Heart right ventricle (tissue), 16 donors: ENCODE measurements at regions not wholly inside any gene's neighbourhood (a gene's known extent, or its start where the extent isn't known, plus 50 kb on each side); places are given as distances from the start of the nearest gene placed in this dataset.

ENCODE experiments used
- ATAC-seq, 8 donors: fragments of 200-7000 bp; cut with Tn5 transposase; one replicate each; pipeline ENCODE4 v1.9.1; 2020; ENCODE audit warnings: mild to moderate bottlenecking in 8 of 8, moderate library complexity in 8 of 8, moderate number of reproducible peaks in 1 of 8
- DNase-seq, 2 donors: peaks; one replicate each; pipeline ENCODE4 v3.0.0-alpha.2; 2020
- H3K27ac ChIP-seq, 10 donors: fragments of 200-600 bp; sonication (generic) in 2 of 10; one replicate each; pipeline versions ENCODE4 v1.5.0 to v1.8.0; 2020 to 2022; ENCODE audit warnings: mild to moderate bottlenecking in 3 of 10
- H3K27me3 ChIP-seq, 7 donors: fragments of 200-600 bp; one replicate each; pipeline ENCODE4 v1.8.0; 2021 to 2022; ENCODE audit warnings: mild to moderate bottlenecking in 2 of 7
- H3K36me3 ChIP-seq, 9 donors: fragments of 200-600 bp; sonication (generic) in 1 of 9; one replicate each; pipeline versions ENCODE4 v1.5.0 to v1.8.0; 2020 to 2022; ENCODE audit warnings: mild to moderate bottlenecking in 2 of 9
- H3K4me1 ChIP-seq, 9 donors: fragments of 200-600 bp; sonication (generic) in 1 of 9; one replicate each; pipeline versions ENCODE4 v1.5.0 to v1.8.0; 2020 to 2022; ENCODE audit warnings: mild to moderate bottlenecking in 4 of 9
- H3K4me3 ChIP-seq, 10 donors: fragments of 200-600 bp; sonication (generic) in 2 of 10; one replicate each; pipeline versions ENCODE4 v1.5.0 to v1.8.0; 2020 to 2022; ENCODE audit warnings: mild to moderate bottlenecking in 7 of 10, moderate library complexity in 2 of 10
- H3K9me3 ChIP-seq, 11 donors: fragments of 200-600 bp in 10 of 11; sonication (generic) in 2 of 11; one replicate each; pipeline versions ENCODE4 v1.5.0 to v1.8.0; 2013 to 2022; ENCODE audit warnings: mild to moderate bottlenecking in 2 of 11, control low read depth in 1 of 11, moderate library complexity in 1 of 11
- WGBS, 2 donors: extraction: QIAGEN DNeasy Blood & Tissue Kit; methylation state at CpG; one replicate each; pipeline ENCODE4 v1.1.7; 2013; ENCODE audit warnings: inconsistent platforms in 1 of 2; 5-methylcytosine and 5-hydroxymethylcytosine counted together
- intact Hi-C, 10 donors: fragments of 100-400 bp; cut with DNase I; formaldehyde crosslinking; loops; one replicate each; pipeline versions ENCODE4 v1.11.1 to v1.14.2; 2022
- TF ChIP-seq, protein P1 (sequence below), 9 donors: fragments of 200-600 bp; sonication (generic) in 2 of 9; IDR thresholded peaks; one replicate each; pipeline versions ENCODE4 v1.5.0 to v1.8.0; 2021 to 2022; ENCODE audit warnings: antibody characterized with exemption in 9 of 9, mild to moderate bottlenecking in 5 of 9, moderate library complexity in 1 of 9
- donor health status: Arrhythmogenic right ventricular cardiomyopathy.
- donor health status: ischemic (EF 13 %, LVEDD 7.1; RV severe dilation, severe dysfunction).
- donor health status: healthy with polysubstance abuse.
- donor health status: DM: no; HTN: yes; CAD: no.
- donor health status: DM: no; HTN: no; CAD: no.
- donor health status: ischemic (EF 25% LVEDD 6.9; RV normal size, moderate dysfunction).
- donor health status: ischemic (EF 25% LVEDD 5.7; RV mildly dilated, moderate dysfunction).
- donor health status: healthy.
- donor health status: DM: yes; HTN: yes; CAD: no.
- donor health status: Ischemic cardiomyopathy.
- donor health status: ischemic (EF 35%, LVEDD 5.7; RV mildly dilated, moderate dysfunction).
- donor health status: nonischemic (EF 11% LVEDD 7.7; RV severe dilation, severe dysfunction).
- donor health status: DM: yes; HTN: yes; CAD: no.
- donor health status: PGD.
- donor health status: ischemic (EF 29% LVEDD 5.4; RV normal size, mild dysfunction).
- donor health status: nonischemic (EF 23%, LVEDD 6.1; RV moderate dilation, normal function).

DNA sequence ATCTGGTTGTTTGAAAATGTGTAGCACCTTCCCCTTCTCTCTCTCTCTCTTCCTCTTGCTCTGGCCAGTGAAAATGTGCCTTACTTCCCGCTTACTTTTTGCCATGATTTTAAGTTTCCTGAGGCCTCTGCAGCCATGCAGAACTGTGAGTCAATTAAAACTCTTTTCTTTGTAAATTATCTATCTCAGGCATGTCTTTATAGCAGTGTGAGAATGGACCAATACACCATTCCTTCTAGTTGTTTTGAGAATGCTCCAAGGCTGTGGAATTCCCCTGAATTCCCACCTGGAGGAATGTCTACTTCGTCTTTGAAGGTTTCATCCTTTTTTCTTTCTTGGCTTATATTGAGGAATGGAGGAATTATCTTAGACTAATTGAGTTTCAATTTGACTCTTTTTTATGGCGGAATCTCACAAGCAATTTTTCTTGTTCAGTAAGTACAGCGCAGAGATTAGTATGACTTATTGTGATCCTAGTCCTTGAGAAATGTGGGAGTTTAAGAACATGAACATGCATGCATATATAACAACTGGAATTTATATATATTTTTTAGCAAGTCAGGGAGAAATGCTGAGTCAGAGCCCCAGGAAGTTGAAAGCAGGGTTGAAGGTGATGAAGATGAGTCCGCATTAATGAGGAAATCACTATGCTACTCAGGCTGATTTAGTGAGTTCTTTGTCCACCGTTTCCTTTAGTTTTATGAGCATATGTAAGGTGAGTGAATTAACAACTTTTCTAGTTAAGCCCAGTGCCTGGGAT, 488.1 kb upstream of the ADAMTS16 start:
- WGBS, 2 donors: 80 to 86% methylated on average over 6 of the region's 6 CpGs
- no peaks in the 10 kb centered on the region for H3K27me3 ChIP-seq
- no peak overlapping the region for H3K27ac ChIP-seq
- H3K4me1 ChIP-seq: no peaks in the 10 kb centered on the region
- intact Hi-C loops: no loop called here
- DNase-seq (no peak), ATAC-seq (no peak)
- H3K4me3 ChIP-seq: no peak overlapping the region
- TF ChIP-seq, protein P1, sequence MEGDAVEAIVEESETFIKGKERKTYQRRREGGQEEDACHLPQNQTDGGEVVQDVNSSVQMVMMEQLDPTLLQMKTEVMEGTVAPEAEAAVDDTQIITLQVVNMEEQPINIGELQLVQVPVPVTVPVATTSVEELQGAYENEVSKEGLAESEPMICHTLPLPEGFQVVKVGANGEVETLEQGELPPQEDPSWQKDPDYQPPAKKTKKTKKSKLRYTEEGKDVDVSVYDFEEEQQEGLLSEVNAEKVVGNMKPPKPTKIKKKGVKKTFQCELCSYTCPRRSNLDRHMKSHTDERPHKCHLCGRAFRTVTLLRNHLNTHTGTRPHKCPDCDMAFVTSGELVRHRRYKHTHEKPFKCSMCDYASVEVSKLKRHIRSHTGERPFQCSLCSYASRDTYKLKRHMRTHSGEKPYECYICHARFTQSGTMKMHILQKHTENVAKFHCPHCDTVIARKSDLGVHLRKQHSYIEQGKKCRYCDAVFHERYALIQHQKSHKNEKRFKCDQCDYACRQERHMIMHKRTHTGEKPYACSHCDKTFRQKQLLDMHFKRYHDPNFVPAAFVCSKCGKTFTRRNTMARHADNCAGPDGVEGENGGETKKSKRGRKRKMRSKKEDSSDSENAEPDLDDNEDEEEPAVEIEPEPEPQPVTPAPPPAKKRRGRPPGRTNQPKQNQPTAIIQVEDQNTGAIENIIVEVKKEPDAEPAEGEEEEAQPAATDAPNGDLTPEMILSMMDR (IDR thresholded peaks at IDR 0.05): no peak
- no peaks in the 10 kb centered on the region for H3K36me3 ChIP-seq
- peaks cover 0 to 6% (median 0%) of the 10 kb centered on the region in 11 donors for H3K9me3 ChIP-seq

DNA sequence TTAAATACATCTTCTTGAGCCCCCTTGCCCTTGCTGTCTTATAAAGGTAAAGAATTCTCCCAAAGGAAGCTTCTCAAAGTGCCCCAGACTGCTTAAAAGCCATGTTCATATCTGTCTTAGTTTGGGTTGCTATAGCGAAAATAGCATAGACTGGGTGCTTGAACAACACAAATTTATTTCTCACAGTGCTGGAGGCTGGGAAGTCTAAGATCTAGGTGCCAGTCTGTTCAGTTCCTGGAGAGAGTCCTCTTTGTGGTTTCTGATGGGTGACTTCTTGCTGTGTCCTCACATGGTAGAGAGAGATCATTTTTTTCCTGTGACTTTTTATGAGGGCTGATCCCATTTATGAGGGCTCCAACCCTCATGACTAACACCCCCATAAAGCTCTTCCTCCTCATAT, 486.7 kb upstream of the ADAMTS16 start:
- no peaks in the 10 kb centered on the region for H3K27me3 ChIP-seq
- no peaks in the 10 kb centered on the region for H3K36me3 ChIP-seq
- H3K4me3 ChIP-seq: no peak overlapping the region
- intact Hi-C loops: no loop called here
- no peaks in the 10 kb centered on the region for H3K4me1 ChIP-seq
- peaks cover 0 to 10% (median 0%) of the 10 kb centered on the region in 11 donors for H3K9me3 ChIP-seq
- TF ChIP-seq, protein P1 (IDR thresholded peaks at IDR 0.05): no peak
- no peak overlapping the region for H3K27ac ChIP-seq
- DNase-seq: no peak
- ATAC-seq: no peak
- 76 to 78% methylated on average over 1 of the region's 1 CpG for WGBS, 2 donors

DNA sequence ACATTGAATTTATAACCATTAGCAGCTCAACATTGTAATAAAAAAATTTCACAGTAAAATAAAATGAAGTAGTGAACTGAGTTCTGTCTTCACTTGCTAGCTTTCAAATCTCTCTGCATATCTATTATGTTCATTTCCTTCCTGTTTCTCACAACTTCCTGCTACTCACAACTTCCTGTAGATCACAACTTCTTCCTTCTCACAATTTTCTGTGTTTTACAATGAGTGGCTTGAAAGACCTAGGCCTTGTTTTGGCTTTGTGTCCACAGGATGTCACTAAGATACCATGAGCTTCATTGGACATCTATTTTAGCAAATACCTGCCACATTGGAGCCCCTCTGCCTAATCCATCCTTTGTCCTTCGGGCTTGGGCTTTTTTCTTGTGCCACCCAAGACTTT, 480.3 kb upstream of the ADAMTS16 start:
- ATAC-seq (no peak), DNase-seq (no peak)
- TF ChIP-seq, protein P1 (IDR thresholded peaks at IDR 0.05): no peak
- Histone ChIP-seq H3K4me3 (no peak overlapping the region), H3K27me3 (no peaks in the 10 kb centered on the region), H3K36me3 (no peaks in the 10 kb centered on the region), H3K27ac (no peak overlapping the region), H3K9me3 (peaks cover 0 to 10% (median 0%) of the 10 kb centered on the region in 11 donors), H3K4me1 (no peaks in the 10 kb centered on the region)
- 76 to 77% methylated on average over 1 of the region's 1 CpG for WGBS, 2 donors
- intact Hi-C loops: no loop called here

DNA sequence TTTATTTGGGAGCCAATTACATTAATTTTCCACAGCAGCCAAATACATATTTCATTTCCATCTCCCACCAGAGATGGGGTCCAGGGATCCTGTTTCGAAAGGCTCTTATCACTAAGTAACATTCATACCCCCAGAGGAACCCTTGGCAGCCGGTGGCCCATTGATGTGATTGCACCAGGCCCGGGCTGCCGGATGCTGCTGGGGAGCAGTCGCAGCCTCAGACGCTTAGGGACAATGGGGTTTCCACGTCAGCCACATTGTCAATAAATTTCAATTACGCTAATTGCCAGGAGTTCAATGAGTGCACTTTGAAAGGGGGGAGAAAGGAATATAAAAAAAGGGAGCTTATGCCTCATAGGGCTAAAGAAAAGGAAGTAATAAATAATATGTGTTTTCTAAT, 478.8 kb upstream of the ADAMTS16 start:
- Histone ChIP-seq H3K27ac (no peak overlapping the region), H3K27me3 (no peaks in the 10 kb centered on the region), H3K4me1 (no peaks in the 10 kb centered on the region), H3K9me3 (peaks cover 0 to 4% (median 0%) of the 10 kb centered on the region in 11 donors), H3K4me3 (no peak overlapping the region), H3K36me3 (no peaks in the 10 kb centered on the region)
- intact Hi-C loops: no loop called here
- ATAC-seq: no peak
- TF ChIP-seq, protein P1 (IDR thresholded peaks at IDR 0.05): no peak
- 85 to 86% methylated on average over 8 of the region's 8 CpGs for WGBS, 2 donors
- DNase-seq: no peak
